SU-DHL-6 (cell line): ENCODE measurements at regions not wholly inside any gene's neighbourhood (a gene's known extent, or its start where the extent isn't known, plus 50 kb on each side); places are given as distances from the start of the nearest gene placed in this dataset.
"Not testable (repeated sequence)": the region's sequence is repeated elsewhere in the genome, so short reads cannot be mapped to it uniquely, and the experiment has no call there.

Source experiments
- EZH2phosphoT487 ChIP-seq: fragments of 200-600 bp; sonication (generic), shearing (Covaris generic); conservative IDR thresholded peaks from 2 replicates; pipeline ENCODE4 v1.6.1; 2018; ENCODE audit warnings: mild to moderate bottlenecking, antibody characterized with exemption, low read length, moderate library complexity, mixed read lengths
- TF ChIP-seq, protein P1 (sequence below): fragments of 200-600 bp; sonication (generic); IDR thresholded peaks from one replicate; pipeline ENCODE4 v1.5.1; 2017; ENCODE audit warnings: antibody characterized with exemption, mild to moderate bottlenecking, low read length, moderate library complexity; ENCODE audit not compliant: insufficient read depth, poor library complexity, severe bottlenecking

DNA sequence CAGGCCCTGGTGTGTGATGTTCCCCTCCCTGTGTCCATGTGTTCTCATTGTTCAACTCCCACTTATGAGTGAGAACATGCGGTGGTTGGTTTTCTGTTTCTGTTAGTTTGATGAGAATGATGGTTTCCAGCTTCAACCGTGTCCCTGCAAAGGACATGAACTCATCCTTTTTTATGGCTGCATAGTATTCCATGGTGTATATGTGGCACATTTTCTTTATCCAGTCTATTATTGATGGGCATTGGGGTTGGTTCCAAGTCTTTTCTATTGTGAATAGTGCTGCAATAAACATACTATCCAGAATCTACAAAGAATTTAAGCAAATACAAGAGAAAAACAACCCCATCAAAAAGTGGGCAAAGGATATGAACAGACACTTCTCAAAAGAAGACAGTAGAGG, 67.1 kb upstream of the PPM1H start:
- TF ChIP-seq, protein P1, sequence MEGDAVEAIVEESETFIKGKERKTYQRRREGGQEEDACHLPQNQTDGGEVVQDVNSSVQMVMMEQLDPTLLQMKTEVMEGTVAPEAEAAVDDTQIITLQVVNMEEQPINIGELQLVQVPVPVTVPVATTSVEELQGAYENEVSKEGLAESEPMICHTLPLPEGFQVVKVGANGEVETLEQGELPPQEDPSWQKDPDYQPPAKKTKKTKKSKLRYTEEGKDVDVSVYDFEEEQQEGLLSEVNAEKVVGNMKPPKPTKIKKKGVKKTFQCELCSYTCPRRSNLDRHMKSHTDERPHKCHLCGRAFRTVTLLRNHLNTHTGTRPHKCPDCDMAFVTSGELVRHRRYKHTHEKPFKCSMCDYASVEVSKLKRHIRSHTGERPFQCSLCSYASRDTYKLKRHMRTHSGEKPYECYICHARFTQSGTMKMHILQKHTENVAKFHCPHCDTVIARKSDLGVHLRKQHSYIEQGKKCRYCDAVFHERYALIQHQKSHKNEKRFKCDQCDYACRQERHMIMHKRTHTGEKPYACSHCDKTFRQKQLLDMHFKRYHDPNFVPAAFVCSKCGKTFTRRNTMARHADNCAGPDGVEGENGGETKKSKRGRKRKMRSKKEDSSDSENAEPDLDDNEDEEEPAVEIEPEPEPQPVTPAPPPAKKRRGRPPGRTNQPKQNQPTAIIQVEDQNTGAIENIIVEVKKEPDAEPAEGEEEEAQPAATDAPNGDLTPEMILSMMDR: not testable (repeated sequence)
- not testable (repeated sequence) for TF ChIP-seq EZH2phosphoT487
